ENCODE measurements at regions not wholly inside any gene's neighbourhood (a gene's known extent, or its start where the extent isn't known, plus 50 kb on each side); places are given as distances from the start of the nearest gene placed in this dataset.

DNA sequence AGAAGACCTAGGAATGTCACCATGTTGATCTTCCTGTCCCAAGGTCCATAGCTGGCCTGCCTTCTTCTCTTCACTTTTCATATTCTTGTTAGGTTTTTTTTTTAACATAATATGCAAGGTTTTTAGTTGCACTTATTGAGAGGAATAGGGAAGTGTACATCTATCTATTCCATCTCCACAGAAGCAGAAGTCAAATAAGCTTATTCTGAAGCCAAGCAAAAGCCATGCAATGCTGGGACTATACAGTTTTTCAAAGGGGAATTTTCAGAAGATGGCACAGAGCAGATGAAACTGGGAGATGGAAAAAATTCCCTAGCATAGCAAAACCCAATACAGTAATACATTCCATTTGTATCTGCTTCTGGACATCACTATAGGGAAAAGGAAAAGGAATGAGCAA is 447.6 kb downstream of the GADD45G start:
- no peak overlapping the region for H4K8ac ChIP-seq (ENCODE audit: extremely low read depth, insufficient read depth, low read length)
- CTCF ChIA-PET (ENCODE audit: partially characterized antibody), result interaction anchor here (0.6 to 2.7 kb wide), 29 partner anchors 8 to 457 kb away, joined by 3 to 17 read pairs (median 4); no protein-coding TSS in a partner anchor
- H3K23ac ChIP-seq (ENCODE audit: insufficient read length), result no peak overlapping the region
- H2AFZ ChIP-seq (ENCODE audit: low read length), result no peak overlapping the region
- no peak overlapping the region for H3K27ac ChIP-seq (ENCODE audit: low read depth, low read length)
- POLR2A ChIA-PET (ENCODE audit: partially characterized antibody), result interaction anchor here (0.6 kb wide), 1 partner anchor 262 kb away, joined by 3 read pairs; no protein-coding TSS in a partner anchor
- no peaks in the 10 kb centered on the region for H4K20me1 ChIP-seq (replicated peaks in 1 of 2; ENCODE audit: control insufficient read depth in 1 of 2, insufficient read depth in 2 of 2, low read length in 2 of 2)
- H3K79me1 ChIP-seq (ENCODE audit: low read depth, low read length), result no peaks in the 10 kb centered on the region
- peaks cover 5 to 9% of the 10 kb centered on the region in 2 experiments for H3K9me3 ChIP-seq (ENCODE audit: insufficient read depth in 2 of 2, low read depth in 1 of 2, low read length in 1 of 2)
- no peaks in the 10 kb centered on the region for H3K36me3 ChIP-seq (ENCODE audit: control insufficient read depth in 2 of 4, insufficient read depth in 4 of 4, low read length in 3 of 4)
- DNase-seq (ENCODE audit: low read depth in 1 of 2, low spot score in 2 of 2) (no peak), FAIRE-seq (no peak)
- H3K9ac ChIP-seq (replicated peaks in 1 of 4; ENCODE audit: extremely low read depth in 1 of 4, low read depth in 3 of 4, low read length in 3 of 4), result no peak overlapping the region
- no peaks in the 10 kb centered on the region for H3K4me1 ChIP-seq (replicated peaks in 1 of 4; ENCODE audit: control insufficient read depth in 3 of 4, insufficient read depth in 4 of 4, low read length in 3 of 4)
- H2BK120ac ChIP-seq (replicated peaks; ENCODE audit: low read depth, low read length), result no peak overlapping the region
- no peak overlapping the region for H2BK15ac ChIP-seq (ENCODE audit: low read length)
- H3K14ac ChIP-seq (ENCODE audit: insufficient read length), result no peak overlapping the region
- no peak overlapping the region for H3K56ac ChIP-seq (replicated peaks; ENCODE audit: insufficient read length, low read depth, low read length)
- H3K4ac ChIP-seq (replicated peaks; ENCODE audit: insufficient read length, low read depth, low read length), result no peak overlapping the region
- H3K23me2 ChIP-seq (ENCODE audit: low read depth, low read length), result no peaks in the 10 kb centered on the region
- no peak overlapping the region for H4K5ac ChIP-seq (ENCODE audit: insufficient read length, low read depth, low read length)
- TF ChIP-seq, protein P1, sequence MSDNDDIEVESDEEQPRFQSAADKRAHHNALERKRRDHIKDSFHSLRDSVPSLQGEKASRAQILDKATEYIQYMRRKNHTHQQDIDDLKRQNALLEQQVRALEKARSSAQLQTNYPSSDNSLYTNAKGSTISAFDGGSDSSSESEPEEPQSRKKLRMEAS (IDR thresholded peaks at IDR 0.05), result no peak
- no peak for TF ChIP-seq CHD2 (IDR thresholded peaks at IDR 0.05; ENCODE audit: low read length)
- no peak for TF ChIP-seq POU5F1 (IDR thresholded peaks at IDR 0.05; ENCODE audit: low read depth, low read length)
- no peak for TF ChIP-seq CHD1 (IDR thresholded peaks at IDR 0.05; ENCODE audit: low read depth, low read length)
- TF ChIP-seq TAF7 (optimal IDR thresholded peaks at IDR 0.05; ENCODE audit: borderline replicate concordance, low read depth, low read length), result no peak
- no peak overlapping the region for H2BK20ac ChIP-seq (ENCODE audit: low read length)
- no peak overlapping the region for H4K91ac ChIP-seq (replicated peaks; ENCODE audit: insufficient read length, low read length)
- H3K4me3 ChIP-seq (ENCODE audit: extremely low read depth in 1 of 4, insufficient read depth in 2 of 4, low read depth in 3 of 4, low read length in 4 of 4), result no peak overlapping the region
- no peaks in the 10 kb centered on the region for H3K79me2 ChIP-seq (ENCODE audit: control insufficient read depth in 1 of 2, insufficient read depth in 2 of 2, low read length in 2 of 2)
- no peak overlapping the region for H2BK12ac ChIP-seq (ENCODE audit: low read depth, low read length)
- no peak overlapping the region for H3K18ac ChIP-seq (ENCODE audit: extremely low read depth, low read length)
- no peak overlapping the region for H3K4me2 ChIP-seq (ENCODE audit: insufficient read depth in 1 of 2, low read depth in 2 of 2, low read length in 2 of 2)
- no peak overlapping the region for H2AK5ac ChIP-seq (ENCODE audit: low read depth, low read length)
- no peaks in the 10 kb centered on the region for H3K27me3 ChIP-seq (replicated peaks in 1 of 4; ENCODE audit: control insufficient read depth in 3 of 4, extremely low read depth in 1 of 4, insufficient read depth in 3 of 4, low read length in 3 of 4)
- H2BK5ac ChIP-seq (ENCODE audit: low read depth, low read length), result no peak overlapping the region

Data from H1 (cell line).